Natural killer cell (primary cell): ENCODE measurements at regions not wholly inside any gene's neighbourhood (a gene's known extent, or its start where the extent isn't known, plus 50 kb on each side); places are given as distances from the start of the nearest gene placed in this dataset.

ENCODE experiments used
- ATAC-seq, 3 donors: fragments of 150-1000 bp in 2 of 3; fragments of 200-7000 bp in 1 of 3; cut with Tn5 transposase; 1 replicate in 1 of 3; 2 replicates in 2 of 3; pipeline ENCODE4 v1.10.0; 2021; ENCODE audit warnings: mild to moderate bottlenecking in 2 of 3, moderate library complexity in 2 of 3
- DNase-seq, 2 donors: peaks; one replicate each; pipeline versions ENCODE4 v3.0.0 to v3.0.0-alpha.2; 2013 to 2021; ENCODE audit warnings: mixed read lengths in 1 of 2
- H3K27ac ChIP-seq: one replicate; pipeline ENCODE4 v1.5.1; 2013; ENCODE audit warnings: mild to moderate bottlenecking, low read length
- H3K27me3 ChIP-seq: one replicate; pipeline ENCODE4 v1.6.1; 2013; ENCODE audit warnings: low read length; ENCODE audit not compliant: control insufficient read depth, insufficient read depth
- H3K36me3 ChIP-seq: one replicate; pipeline ENCODE4 v1.6.1; 2013; ENCODE audit warnings: low read length; ENCODE audit not compliant: control insufficient read depth, insufficient read depth
- H3K4me1 ChIP-seq: one replicate; pipeline ENCODE4 v1.6.1; 2013; ENCODE audit warnings: low read length; ENCODE audit not compliant: control insufficient read depth, insufficient read depth
- H3K4me3 ChIP-seq: one replicate; pipeline ENCODE4 v1.5.1; 2013; ENCODE audit warnings: low read length
- H3K9me3 ChIP-seq: one replicate; pipeline ENCODE4 v1.6.1; 2013; ENCODE audit warnings: low read length; ENCODE audit not compliant: control insufficient read depth, insufficient read depth
- H3K27ac Mint-ChIP-seq, 2 donors: one replicate each; pipeline ENCODE4 v1.8.0; 2022; ENCODE audit warnings: mild to moderate bottlenecking in 2 of 2, mixed read lengths in 2 of 2, moderate library complexity in 1 of 2
- H3K27me3 Mint-ChIP-seq, 2 donors: one replicate each; pipeline ENCODE4 v1.8.0; 2022; ENCODE audit warnings: low read depth in 2 of 2, mixed read lengths in 2 of 2
- H3K36me3 Mint-ChIP-seq: one replicate; pipeline ENCODE4 v1.8.0; 2022; ENCODE audit warnings: mixed read lengths
- H3K4me1 Mint-ChIP-seq, 2 donors: one replicate each; pipeline ENCODE4 v1.8.0; 2022; ENCODE audit warnings: mixed read lengths in 2 of 2
- H3K4me3 Mint-ChIP-seq: one replicate; pipeline ENCODE4 v1.8.0; 2022; ENCODE audit warnings: mild to moderate bottlenecking, moderate library complexity, mixed read lengths
- H3K9me3 Mint-ChIP-seq, 2 donors: one replicate each; pipeline ENCODE4 v1.8.0; 2022; ENCODE audit warnings: mixed read lengths in 2 of 2
- WGBS: methylation state at CpG from one replicate; pipeline ENCODE4 v1.1.7; 2013; ENCODE audit warnings: missing lambda C conversion rate; ENCODE audit not compliant: insufficient coverage; 5-methylcytosine and 5-hydroxymethylcytosine counted together
- intact Hi-C: fragments of 100-400 bp; cut with micrococcal nuclease; formaldehyde crosslinking; loops from one replicate; pipeline ENCODE4 v1.14.2; 2022
- TF ChIP-seq, protein P1 (sequence below): fragments of 200-600 bp; IDR thresholded peaks from one replicate; pipeline ENCODE4 v1.8.0; 2022; ENCODE audit warnings: antibody characterized with exemption

DNA sequence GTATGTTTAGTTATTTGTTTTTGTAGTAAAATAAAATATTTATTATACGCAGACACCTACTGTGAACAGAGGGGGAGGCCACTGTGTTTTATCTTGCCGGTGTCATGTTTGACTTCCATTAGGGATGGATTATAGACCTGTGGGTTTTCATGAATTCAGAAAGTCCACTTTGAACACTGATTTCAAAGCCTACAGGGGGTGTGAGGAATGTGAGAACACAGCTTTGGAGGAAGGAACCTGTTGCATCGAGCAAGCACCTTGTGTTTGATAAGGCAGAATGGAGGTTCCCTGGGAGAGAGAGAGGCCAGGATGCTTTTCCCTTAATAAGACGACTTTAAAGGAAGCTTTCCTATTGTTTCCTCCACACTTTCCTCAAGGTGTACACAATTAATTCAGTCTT, 665.0 kb upstream of the MGMT start:
- no peaks in the 10 kb centered on the region for H3K36me3 Mint-ChIP-seq
- Histone ChIP-seq H3K9me3 (no peaks in the 10 kb centered on the region), H3K27me3 (no peaks in the 10 kb centered on the region), H3K4me3 (no peak overlapping the region), H3K36me3 (no peaks in the 10 kb centered on the region), H3K4me1 (no peaks in the 10 kb centered on the region), H3K27ac (no peak overlapping the region)
- no peak for ATAC-seq
- H3K9me3 Mint-ChIP-seq = no peaks in the 10 kb centered on the region
- H3K27ac Mint-ChIP-seq = no peak overlapping the region
- H3K4me1 Mint-ChIP-seq = no peaks in the 10 kb centered on the region
- H3K4me3 Mint-ChIP-seq = no peak overlapping the region
- no peak for DNase-seq
- 72% methylated on average over 4 of the region's 4 CpGs for WGBS
- TF ChIP-seq, protein P1, sequence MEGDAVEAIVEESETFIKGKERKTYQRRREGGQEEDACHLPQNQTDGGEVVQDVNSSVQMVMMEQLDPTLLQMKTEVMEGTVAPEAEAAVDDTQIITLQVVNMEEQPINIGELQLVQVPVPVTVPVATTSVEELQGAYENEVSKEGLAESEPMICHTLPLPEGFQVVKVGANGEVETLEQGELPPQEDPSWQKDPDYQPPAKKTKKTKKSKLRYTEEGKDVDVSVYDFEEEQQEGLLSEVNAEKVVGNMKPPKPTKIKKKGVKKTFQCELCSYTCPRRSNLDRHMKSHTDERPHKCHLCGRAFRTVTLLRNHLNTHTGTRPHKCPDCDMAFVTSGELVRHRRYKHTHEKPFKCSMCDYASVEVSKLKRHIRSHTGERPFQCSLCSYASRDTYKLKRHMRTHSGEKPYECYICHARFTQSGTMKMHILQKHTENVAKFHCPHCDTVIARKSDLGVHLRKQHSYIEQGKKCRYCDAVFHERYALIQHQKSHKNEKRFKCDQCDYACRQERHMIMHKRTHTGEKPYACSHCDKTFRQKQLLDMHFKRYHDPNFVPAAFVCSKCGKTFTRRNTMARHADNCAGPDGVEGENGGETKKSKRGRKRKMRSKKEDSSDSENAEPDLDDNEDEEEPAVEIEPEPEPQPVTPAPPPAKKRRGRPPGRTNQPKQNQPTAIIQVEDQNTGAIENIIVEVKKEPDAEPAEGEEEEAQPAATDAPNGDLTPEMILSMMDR = no peak
- intact Hi-C loops = no loop called here
- peaks cover 3 to 6% of the 10 kb centered on the region in 2 donors for H3K27me3 Mint-ChIP-seq

DNA sequence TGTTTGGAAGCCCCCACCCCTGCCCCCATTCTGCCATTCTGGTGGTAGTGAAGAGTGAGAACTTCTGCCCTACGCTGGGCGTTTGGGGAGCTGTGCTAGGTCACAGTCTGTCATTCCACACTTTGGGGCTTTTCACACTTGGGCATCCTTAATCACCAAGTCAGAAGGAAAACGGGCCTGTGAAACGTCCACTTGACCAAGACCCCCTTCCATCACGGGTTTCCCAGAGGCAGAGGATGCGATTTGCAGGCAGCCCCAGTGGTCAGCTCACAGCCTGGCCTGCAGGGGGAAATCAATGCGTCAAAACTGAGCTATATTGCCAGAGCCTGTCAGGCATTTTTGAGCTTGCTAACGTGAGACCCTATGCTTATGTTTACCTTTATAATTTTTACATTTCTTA, 663.3 kb upstream of the MGMT start:
- H3K4me1 Mint-ChIP-seq = no peaks in the 10 kb centered on the region

DNA sequence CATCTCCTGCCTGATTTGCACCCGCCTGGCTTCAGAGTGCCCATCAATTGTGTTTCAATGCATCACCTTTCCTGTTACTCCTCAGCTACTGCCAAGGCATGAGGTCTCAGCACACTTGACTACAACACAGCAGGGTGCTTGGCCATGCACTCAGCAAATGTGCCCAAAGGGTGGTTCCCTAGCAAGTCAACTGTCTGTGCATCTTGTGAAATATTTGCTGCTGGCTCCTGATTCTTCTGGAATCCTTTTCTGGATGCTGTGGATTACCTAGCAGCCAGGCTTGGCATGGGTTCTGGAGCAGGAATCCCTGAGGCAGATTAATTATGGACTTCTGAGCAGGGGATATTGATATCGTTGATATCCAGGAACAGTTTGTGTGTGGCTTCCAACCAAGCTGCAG, 662.6 kb upstream of the MGMT start:
- Histone ChIP-seq H3K4me3 (no peak overlapping the region), H3K27ac (no peak overlapping the region), H3K36me3 (no peaks in the 10 kb centered on the region), H3K9me3 (no peaks in the 10 kb centered on the region), H3K27me3 (no peaks in the 10 kb centered on the region), H3K4me1 (no peaks in the 10 kb centered on the region)
- no peaks in the 10 kb centered on the region for H3K9me3 Mint-ChIP-seq
- H3K27ac Mint-ChIP-seq = no peak overlapping the region
- 83% methylated on average over 2 of the region's 2 CpGs for WGBS
- TF ChIP-seq, protein P1 = no peak
- peaks cover 3 to 6% of the 10 kb centered on the region in 2 donors for H3K27me3 Mint-ChIP-seq
- DNase-seq = no peak
- no peaks in the 10 kb centered on the region for H3K36me3 Mint-ChIP-seq
- H3K4me3 Mint-ChIP-seq = no peak overlapping the region
- no peaks in the 10 kb centered on the region for H3K4me1 Mint-ChIP-seq
- no peak for ATAC-seq
- intact Hi-C loops = no loop called here

More for the DNA sequence above, 663.3 kb upstream of the MGMT start:
- Mint-ChIP-seq H3K9me3 (no peaks in the 10 kb centered on the region), H3K27me3 (peaks cover 3 to 6% of the 10 kb centered on the region in 2 donors), H3K36me3 (no peaks in the 10 kb centered on the region), H3K27ac (no peak overlapping the region), H3K4me3 (no peak overlapping the region)
- Histone ChIP-seq H3K4me3 (no peak overlapping the region), H3K4me1 (no peaks in the 10 kb centered on the region), H3K36me3 (no peaks in the 10 kb centered on the region), H3K27ac (no peak overlapping the region), H3K27me3 (no peaks in the 10 kb centered on the region), H3K9me3 (no peaks in the 10 kb centered on the region)
- WGBS = 54% methylated on average over 8 of the region's 8 CpGs
- intact Hi-C loops = no loop called here
- DNase-seq (no peak), ATAC-seq (no peak)
- TF ChIP-seq, protein P1 = no peak

DNA sequence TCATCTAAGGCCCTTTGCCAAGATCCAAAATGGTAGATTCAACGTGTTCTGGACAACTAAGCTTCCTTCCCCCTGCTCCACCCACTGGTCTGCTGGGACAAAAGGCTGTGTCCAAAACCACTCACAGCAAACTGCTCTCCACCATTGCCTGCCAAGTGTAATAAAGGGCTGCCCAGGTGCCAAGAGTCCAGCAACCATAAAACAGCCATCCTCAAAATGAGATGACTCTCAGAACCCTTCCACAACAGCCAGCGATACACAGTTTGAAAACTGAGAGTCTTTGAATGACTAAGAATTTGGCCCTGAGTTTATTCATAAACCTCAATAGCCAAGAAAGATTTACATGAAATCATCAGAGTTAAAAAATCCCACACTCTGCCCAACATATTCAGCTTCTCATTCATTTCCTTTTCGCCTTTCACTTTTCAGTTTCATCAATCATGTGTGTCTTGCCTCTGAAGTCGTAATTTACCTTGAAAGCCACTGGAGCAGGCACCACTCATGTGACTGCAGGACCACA, 658.1 kb upstream of the MGMT start:
- Mint-ChIP-seq H3K4me3 (no peak overlapping the region), H3K9me3 (no peaks in the 10 kb centered on the region), H3K4me1 (no peaks in the 10 kb centered on the region), H3K27me3 (no peaks in the 10 kb centered on the region), H3K27ac (no peak overlapping the region), H3K36me3 (no peaks in the 10 kb centered on the region)
- WGBS = 72% methylated on average over 4 of the region's 4 CpGs
- Histone ChIP-seq H3K27ac (no peak overlapping the region), H3K4me1 (no peaks in the 10 kb centered on the region), H3K36me3 (no peaks in the 10 kb centered on the region), H3K9me3 (no peaks in the 10 kb centered on the region), H3K27me3 (no peaks in the 10 kb centered on the region), H3K4me3 (no peak overlapping the region)
- TF ChIP-seq, protein P1 = no peak
- DNase-seq (no peak), ATAC-seq (no peak)
- intact Hi-C loops = no loop called here
